Neural cell (in vitro differentiated cells): ENCODE measurements at regions not wholly inside any gene's neighbourhood (a gene's known extent, or its start where the extent isn't known, plus 50 kb on each side); places are given as distances from the start of the nearest gene placed in this dataset.

Experiments
- EP300 ChIP-seq: fragments of 450-650 bp; conservative IDR thresholded peaks from 2 replicates; pipeline ENCODE4 v1.6.1; 2014; ENCODE audit warnings: antibody characterized with exemption, mild to moderate bottlenecking, moderate library complexity; ENCODE audit not compliant: poor library complexity, severe bottlenecking
- SMC3 ChIP-seq: fragments of 450-650 bp; conservative IDR thresholded peaks from 2 replicates; pipeline ENCODE4 v1.6.1; 2014; ENCODE audit warnings: antibody characterized with exemption, mild to moderate bottlenecking, moderate library complexity; ENCODE audit not compliant: poor library complexity
- TF ChIP-seq, protein P1 (sequence below): fragments of 450-650 bp; IDR thresholded peaks from 2 replicates; pipeline ENCODE4 v1.5.1; 2014; ENCODE audit warnings: antibody characterized with exemption, mild to moderate bottlenecking, moderate library complexity; ENCODE audit not compliant: poor library complexity, severe bottlenecking

DNA sequence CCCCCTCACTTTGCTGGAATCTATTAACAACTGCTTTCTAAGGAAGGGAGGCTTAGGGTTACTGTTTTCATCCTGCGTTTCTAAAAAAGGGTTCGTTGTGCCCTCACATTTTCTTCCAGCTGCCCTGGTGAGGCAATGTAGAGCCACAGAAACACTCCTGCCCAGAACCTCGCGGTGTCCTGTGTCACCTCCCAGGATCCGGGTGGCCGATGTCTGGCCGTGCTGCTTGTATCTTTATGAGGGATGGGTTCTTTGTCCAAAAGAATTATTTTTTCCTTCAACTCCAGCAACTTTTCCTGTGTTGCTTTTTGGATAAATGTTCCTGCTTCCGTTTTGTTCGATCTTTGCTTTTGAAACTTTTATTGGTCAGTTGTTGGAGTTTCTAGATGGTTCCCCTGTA lies 291.8 kb upstream of the HS6ST1 start:
- TF ChIP-seq, protein P1, sequence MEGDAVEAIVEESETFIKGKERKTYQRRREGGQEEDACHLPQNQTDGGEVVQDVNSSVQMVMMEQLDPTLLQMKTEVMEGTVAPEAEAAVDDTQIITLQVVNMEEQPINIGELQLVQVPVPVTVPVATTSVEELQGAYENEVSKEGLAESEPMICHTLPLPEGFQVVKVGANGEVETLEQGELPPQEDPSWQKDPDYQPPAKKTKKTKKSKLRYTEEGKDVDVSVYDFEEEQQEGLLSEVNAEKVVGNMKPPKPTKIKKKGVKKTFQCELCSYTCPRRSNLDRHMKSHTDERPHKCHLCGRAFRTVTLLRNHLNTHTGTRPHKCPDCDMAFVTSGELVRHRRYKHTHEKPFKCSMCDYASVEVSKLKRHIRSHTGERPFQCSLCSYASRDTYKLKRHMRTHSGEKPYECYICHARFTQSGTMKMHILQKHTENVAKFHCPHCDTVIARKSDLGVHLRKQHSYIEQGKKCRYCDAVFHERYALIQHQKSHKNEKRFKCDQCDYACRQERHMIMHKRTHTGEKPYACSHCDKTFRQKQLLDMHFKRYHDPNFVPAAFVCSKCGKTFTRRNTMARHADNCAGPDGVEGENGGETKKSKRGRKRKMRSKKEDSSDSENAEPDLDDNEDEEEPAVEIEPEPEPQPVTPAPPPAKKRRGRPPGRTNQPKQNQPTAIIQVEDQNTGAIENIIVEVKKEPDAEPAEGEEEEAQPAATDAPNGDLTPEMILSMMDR, result no peak
- no peak for TF ChIP-seq EP300
- TF ChIP-seq SMC3, result no peak
